Caki2 (cell line): ENCODE measurements at regions not wholly inside any gene's neighbourhood (a gene's known extent, or its start where the extent isn't known, plus 50 kb on each side); places are given as distances from the start of the nearest gene placed in this dataset.
"Not testable (repeated sequence)": the region's sequence is repeated elsewhere in the genome, so short reads cannot be mapped to it uniquely, and the experiment has no call there.

Source experiments
- DNase-seq: peaks from one replicate; pipeline ENCODE4 v3.0.0-alpha.2; 2015; ENCODE audit warnings: low read depth
- in situ Hi-C: cut with HindIII; loops from 2 replicates; pipeline ENCODE4 v1.10.0; 2016; ENCODE audit warnings: low sequenced_read_pairs, low pct_unique_long_range_greater_than_20kb, mixed read lengths

- DNase-seq, result no peak
- in situ Hi-C loops, result no loop called here
Observed at GRCh38 chr5:167840527-167841130, 450.8 kb upstream of the WWC1 start.

- in situ Hi-C loops, result no loop called here
- no peak for DNase-seq
Observed at GRCh38 chr5:167843881-167844572, 447.4 kb upstream of the WWC1 start.

GRCh38 chr5:167845952-167846351 lies 445.5 kb upstream of the WWC1 start:
- DNase-seq, result no peak
- in situ Hi-C loops, result no loop called here

- no peak for DNase-seq
- in situ Hi-C loops, result no loop called here
Observed at GRCh38 chr5:167849874-167850273, 441.6 kb upstream of the WWC1 start.

DNA sequence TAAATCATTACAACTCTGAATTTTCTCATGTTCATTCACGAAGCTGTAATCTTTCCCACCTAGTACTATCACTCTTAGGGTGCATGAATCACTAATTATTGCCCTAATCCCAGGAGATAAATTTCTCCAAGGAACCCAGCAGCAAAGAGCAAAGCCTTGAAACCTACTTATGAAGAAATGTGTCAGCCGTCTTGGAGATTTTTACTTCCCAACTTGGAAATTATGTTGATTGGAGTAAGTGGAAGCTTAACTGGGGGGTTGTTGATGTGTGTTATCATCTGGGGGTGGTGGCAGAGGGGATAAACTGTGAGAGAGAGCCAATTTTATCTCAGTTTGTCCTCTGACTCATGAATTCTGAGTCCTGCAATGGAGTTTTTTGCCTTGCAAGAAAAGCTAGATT lies 440.5 kb upstream of the WWC1 start:
- in situ Hi-C loops, result no loop called here
- no peak for DNase-seq

DNA sequence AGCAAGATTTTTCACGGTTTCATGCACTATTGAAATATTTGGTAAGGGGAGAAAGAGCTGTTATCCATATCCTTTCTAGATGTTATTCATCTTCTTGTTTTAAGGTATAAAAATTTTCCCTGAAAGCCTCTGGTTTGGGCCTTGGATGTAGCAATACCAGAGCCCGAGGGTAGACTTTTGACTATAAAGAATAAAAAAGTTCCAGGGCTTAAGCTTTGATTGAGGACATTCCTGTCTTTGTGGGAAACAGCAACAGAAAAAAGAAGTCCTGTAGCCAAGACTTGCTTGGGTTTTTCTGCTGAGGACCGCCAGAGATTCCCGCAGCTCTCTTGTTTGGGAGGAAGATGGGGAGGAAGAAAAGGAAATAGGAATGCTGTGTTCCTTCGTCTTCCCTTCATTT lies 440.0 kb upstream of the WWC1 start:
- in situ Hi-C loops, result no loop called here
- no peak for DNase-seq

DNA sequence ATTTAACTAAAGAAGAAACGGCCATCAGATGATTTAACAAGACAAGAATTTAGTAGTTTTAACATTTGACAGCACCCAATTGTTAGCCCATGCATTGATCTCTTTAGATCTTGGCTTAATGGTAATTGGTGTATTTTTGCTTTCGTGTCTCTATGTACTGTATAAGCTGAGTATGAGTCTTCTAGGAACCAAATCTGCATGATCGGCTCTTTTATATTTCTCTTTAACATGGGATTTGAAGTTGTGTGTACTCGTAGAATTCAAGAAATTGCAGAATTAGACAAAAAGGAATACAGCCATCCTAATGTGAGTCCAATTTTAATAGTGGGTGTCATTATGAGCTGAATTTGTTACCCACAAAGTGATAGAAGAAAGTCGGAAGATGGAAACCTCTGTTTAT lies 438.9 kb upstream of the WWC1 start:
- DNase-seq, result no peak
- in situ Hi-C loops, result no loop called here

GRCh38 chr5:167853421-167853820 lies 438.0 kb upstream of the WWC1 start:
- in situ Hi-C loops, result no loop called here
- no peak for DNase-seq

DNA sequence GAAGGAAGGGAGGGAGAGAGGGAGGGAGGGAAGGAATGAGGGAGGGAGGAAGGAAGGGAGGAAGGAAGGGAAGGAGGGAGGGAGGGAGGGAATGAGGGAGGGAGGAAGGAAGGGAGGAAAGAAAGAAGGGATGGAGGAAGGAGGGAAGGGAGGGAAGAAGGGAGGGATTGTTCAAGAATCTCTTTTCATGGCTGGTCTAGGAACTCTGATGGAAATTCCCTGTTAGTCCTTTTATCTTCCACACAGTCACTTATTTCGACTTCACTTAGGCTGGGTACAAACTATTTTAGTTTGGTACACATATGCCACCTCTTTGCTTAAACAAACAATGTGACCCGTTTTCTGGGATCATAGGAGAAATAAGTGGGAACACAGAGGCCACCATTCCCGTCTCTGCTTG lies 435.6 kb upstream of the WWC1 start:
- in situ Hi-C loops, result no loop called here
- DNase-seq, result no peak

- in situ Hi-C loops, result no loop called here
- no peak for DNase-seq
Observed at GRCh38 chr5:167857321-167857720, 434.1 kb upstream of the WWC1 start.

DNA sequence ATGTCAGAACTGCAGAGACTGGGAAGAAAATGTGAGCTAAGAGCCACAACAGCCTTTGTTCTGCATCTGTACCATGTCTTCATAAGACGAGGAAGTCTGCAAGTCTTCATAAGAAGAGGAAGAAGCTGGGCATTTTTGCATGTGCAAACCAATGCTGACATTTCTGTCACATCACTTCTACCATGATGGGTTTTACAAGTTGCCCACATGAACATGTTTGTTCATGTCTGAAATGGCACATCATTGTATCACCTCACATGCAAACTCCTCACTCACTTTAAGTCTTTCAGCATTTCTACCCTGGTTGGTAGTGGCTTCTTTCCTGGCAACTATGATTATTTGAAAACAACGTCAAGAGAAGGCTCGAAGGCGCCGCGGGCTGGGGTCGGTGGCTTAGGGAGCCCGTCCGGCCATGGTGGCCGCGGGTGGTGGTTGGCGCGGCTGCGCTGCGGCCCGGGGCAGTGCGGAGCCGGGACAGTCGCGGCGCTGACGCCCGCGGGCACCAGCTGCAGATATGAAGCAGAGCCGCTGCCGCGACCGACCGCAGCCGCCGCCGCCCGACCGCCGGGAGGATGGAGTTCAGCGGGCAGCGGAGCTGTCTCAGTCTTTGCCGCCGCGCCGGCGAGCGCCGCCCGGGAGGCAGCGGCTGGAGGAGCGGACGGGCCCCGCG lies 433.1 kb upstream of the WWC1 start:
- in situ Hi-C loops, result not testable (repeated sequence)

GRCh38 chr5:167861129-167861927 lies 430.1 kb upstream of the WWC1 start:
- in situ Hi-C loops, result no loop called here
- peak; percentile 22 for DNase-seq

More for the DNA sequence above, 433.1 kb upstream of the WWC1 start:
- not testable (repeated sequence) for DNase-seq

GRCh38 chr5:167861928-167862426 lies 429.5 kb upstream of the WWC1 start:
- no peak for DNase-seq
- in situ Hi-C loops, result no loop called here

DNA sequence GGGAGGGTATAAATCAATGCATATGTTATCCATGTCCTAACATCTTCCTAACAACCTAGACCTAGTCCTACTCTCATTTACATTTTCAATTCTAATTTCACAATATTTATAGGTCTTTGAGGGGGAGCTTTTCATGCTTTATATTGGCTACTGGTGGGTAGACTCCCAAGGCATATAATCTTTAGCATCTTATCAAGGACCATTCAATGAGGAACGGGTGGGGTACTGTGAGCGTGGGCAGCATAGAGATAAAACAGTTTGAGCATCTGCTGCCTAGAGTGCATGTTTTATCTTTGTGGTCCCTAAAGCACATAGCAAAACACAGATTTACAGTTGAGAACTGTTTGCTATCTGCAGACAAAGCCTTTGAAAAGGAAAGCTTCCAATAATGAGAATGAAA lies 427.6 kb upstream of the WWC1 start:
- no peak for DNase-seq
- in situ Hi-C loops, result no loop called here

DNA sequence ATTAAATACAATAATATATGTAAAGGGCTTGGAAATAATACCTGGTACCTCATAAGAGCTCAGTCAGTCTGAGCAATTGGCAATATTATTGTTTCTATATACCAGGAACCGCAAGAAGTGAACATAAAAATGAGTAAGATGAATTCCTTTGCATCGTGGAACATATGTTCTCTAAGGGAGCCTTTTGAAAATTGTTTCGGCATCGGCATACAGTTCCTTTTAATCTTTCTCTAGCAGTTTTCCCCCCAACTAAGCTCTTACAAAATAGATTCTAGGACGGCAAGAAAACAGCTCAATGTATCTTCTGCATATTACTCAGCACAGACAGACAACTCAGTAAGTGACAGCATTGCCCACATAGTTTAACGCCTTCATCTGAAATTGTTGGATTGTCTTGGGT lies 426.6 kb upstream of the WWC1 start:
- in situ Hi-C loops, result no loop called here
- no peak for DNase-seq

DNA sequence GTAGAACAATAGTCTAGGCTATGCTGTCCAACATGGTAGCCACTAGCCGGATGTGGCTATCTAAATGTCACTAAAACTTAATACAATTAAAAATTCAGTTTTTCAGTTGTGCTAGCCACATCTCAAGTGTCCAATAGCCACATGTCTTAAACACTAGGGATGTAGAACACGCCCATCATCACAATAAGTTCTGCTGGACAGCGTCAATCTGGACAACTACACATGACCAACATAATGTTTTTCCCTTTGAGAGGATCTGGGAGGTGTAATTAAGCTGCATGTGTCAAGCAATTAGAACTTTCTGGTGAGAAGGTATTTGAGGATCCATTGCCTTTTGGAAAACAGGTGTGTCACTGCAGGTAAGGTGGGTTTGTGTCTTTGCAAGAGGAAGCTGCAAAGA lies 424.6 kb upstream of the WWC1 start:
- DNase-seq, result no peak
- in situ Hi-C loops, result no loop called here

DNA sequence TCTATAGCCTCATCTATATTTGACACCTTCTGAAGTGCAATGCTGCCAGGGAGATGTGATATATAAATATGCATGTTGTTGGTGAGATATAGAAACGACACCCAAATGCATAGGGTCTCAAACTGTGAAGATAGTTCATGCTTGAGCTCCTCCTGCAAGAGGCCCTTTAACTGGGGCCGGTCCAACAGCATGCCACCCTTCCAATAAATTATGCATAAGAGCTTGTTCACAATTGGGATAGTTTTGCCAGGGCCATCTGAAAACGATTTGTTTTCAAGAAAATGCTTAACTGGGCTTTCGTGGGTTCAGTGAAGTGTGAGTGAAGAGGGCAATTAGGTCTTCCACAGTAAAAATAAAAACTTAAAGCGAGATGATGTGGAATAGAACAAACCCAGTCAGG lies 424.2 kb upstream of the WWC1 start:
- DNase-seq, result no peak
- in situ Hi-C loops, result no loop called here

DNA sequence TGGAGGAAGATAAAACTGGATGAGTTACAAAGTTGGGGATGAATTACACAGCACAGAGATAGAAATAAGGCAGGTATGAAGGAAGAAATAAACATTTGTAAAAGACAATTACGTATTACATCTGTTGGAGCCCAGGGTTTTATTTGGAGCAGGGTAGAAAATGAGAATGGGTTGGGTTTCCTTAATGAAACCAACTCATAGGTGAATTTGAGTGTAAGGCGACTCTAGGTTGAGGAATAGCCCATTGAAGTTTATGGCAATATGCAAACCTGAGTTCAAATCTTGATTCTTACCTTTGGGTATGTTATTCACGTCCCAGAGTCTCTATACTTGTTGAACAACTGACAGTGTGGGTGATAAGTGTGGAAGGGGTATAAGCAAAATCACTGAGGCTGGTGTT lies 422.3 kb upstream of the WWC1 start:
- in situ Hi-C loops, result no loop called here
- DNase-seq, result no peak

DNA sequence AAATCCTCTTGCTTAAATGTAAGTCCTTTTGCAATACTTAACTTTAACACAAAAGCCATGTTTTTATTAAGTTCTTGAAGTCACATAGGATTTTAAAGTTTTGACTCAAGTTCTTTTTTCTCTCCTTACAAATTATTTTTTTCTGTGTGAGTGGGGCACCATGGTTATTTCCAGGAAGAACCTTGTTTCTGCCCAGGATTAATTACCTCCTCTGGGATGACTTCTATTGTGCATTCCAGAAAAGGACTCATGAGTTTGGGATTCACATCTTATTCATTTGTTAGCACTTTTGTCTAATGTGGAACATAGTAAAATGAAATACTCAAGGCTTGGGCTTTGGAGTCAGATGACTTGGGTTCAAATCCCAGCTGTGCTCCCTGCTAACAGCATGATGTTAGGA lies 421.4 kb upstream of the WWC1 start:
- in situ Hi-C loops, result no loop called here
- no peak for DNase-seq
